ENCODE measurements at regions not wholly inside any gene's neighbourhood (a gene's known extent, or its start where the extent isn't known, plus 50 kb on each side); places are given as distances from the start of the nearest gene placed in this dataset.

DNA sequence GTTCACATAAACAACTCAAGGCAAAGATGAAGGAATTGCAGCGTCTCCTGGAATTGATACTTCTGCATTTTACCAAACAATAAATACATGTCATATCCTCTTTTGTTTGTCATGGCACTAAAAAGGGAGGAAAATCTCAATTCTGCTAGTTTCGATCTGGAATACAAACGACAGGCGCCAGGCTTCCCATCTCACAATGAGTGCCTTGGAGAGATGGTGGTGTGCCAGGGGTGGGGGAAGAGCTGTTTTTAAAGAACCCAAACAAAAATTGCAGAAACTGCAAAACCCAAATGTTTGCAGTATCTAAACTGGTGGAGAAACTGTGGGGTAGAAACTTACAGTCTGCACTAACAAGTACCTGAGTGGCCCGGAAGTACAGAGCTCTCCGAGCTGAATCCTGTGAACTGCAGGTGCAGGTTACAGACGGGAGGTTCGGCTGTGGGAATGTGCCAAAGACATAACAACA, 53.0 kb upstream of the KLF3 start (continued):
- TF ChIP-seq, protein P1, sequence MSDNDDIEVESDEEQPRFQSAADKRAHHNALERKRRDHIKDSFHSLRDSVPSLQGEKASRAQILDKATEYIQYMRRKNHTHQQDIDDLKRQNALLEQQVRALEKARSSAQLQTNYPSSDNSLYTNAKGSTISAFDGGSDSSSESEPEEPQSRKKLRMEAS (IDR thresholded peaks at IDR 0.05): no peak
- no peak for TF ChIP-seq EGR1 (IDR thresholded peaks at IDR 0.05; ENCODE audit: borderline replicate concordance, low read depth, low read length)
